ENCODE measurements at regions not wholly inside any gene's neighbourhood (a gene's known extent, or its start where the extent isn't known, plus 50 kb on each side); places are given as distances from the start of the nearest gene placed in this dataset.
"Not testable (repeated sequence)": the region's sequence is repeated elsewhere in the genome, so short reads cannot be mapped to it uniquely, and the experiment has no call there.

- WGBS (ENCODE audit: insufficient coverage), result no CpG with 5 or more reads among the region's 1 CpG
- Histone ChIP-seq H3K4me3 (replicated peaks in 1 of 3; ENCODE audit: low read depth in 2 of 3, low read length in 3 of 3) (no peak overlapping the region), H3K36me3 (replicated peaks in 1 of 2; ENCODE audit: control insufficient read depth in 1 of 2, insufficient read depth in 2 of 2, low read length in 2 of 2) (no peaks in the 10 kb centered on the region), H3K4me1 (ENCODE audit: control insufficient read depth in 1 of 2, insufficient read depth in 2 of 2, low read length in 2 of 2) (no peaks in the 10 kb centered on the region), H3K9me3 (replicated peaks in 1 of 2; ENCODE audit: control insufficient read depth in 1 of 2, insufficient read depth in 1 of 2, low read length in 2 of 2) (peaks cover 6 to 11% of the 10 kb centered on the region in 2 donors), H3K27me3 (ENCODE audit: control insufficient read depth in 2 of 2, insufficient read depth in 2 of 2, low read length in 2 of 2) (no peaks in the 10 kb centered on the region), H4K20me1 (ENCODE audit: insufficient read depth, low read length) (no peaks in the 10 kb centered on the region), H3K27ac (ENCODE audit: low read depth in 1 of 2, low read length in 2 of 2) (no peak overlapping the region), H2AFZ (ENCODE audit: insufficient read depth, low read depth, low read length, poor library complexity, severe bottlenecking) (no peak overlapping the region), H3K4me2 (replicated peaks; ENCODE audit: extremely low read depth, low read length, poor library complexity, severe bottlenecking) (no peak overlapping the region), H3K79me2 (ENCODE audit: insufficient read depth, low read length) (no peaks in the 10 kb centered on the region), H3K9ac (ENCODE audit: insufficient read depth, low read length, poor library complexity, severe bottlenecking) (no peak overlapping the region)
- Mint-ChIP-seq H3K27ac (no peak overlapping the region), H3K36me3 (no peaks in the 10 kb centered on the region), H3K4me3 (no peak overlapping the region), H3K27me3 (ENCODE audit: low read depth in 3 of 3) (peaks cover 0 to 5% (median 2%) of the 10 kb centered on the region in 3 donors), H3K4me1 (no peaks in the 10 kb centered on the region), H3K9me3 (peaks cover 6 to 31% (median 22%) of the 10 kb centered on the region in 7 donors)
- TF ChIP-seq CTCF (IDR thresholded peaks at IDR 0.05), result no peak
- no peak for DNase-seq
- intact Hi-C loops (cut with micrococcal nuclease), result no loop called here
Measured at GRCh38 chr7:17580856-17581255, 282.4 kb downstream of the AHR start.

- intact Hi-C loops (cut with micrococcal nuclease), result no loop called here
- no peak for DNase-seq
- Histone ChIP-seq H4K20me1 (ENCODE audit: insufficient read depth, low read length) (no peaks in the 10 kb centered on the region), H3K9me3 (replicated peaks in 1 of 2; ENCODE audit: control insufficient read depth in 1 of 2, insufficient read depth in 1 of 2, low read length in 2 of 2) (peaks cover 1 to 11% of the 10 kb centered on the region in 2 donors), H3K4me1 (ENCODE audit: control insufficient read depth in 1 of 2, insufficient read depth in 2 of 2, low read length in 2 of 2) (no peaks in the 10 kb centered on the region), H3K4me3 (replicated peaks in 1 of 3; ENCODE audit: low read depth in 2 of 3, low read length in 3 of 3) (no peak overlapping the region), H3K27me3 (ENCODE audit: control insufficient read depth in 2 of 2, insufficient read depth in 2 of 2, low read length in 2 of 2) (no peaks in the 10 kb centered on the region), H3K36me3 (replicated peaks in 1 of 2; ENCODE audit: control insufficient read depth in 1 of 2, insufficient read depth in 2 of 2, low read length in 2 of 2) (no peaks in the 10 kb centered on the region), H2AFZ (ENCODE audit: insufficient read depth, low read depth, low read length, poor library complexity, severe bottlenecking) (no peak overlapping the region), H3K27ac (ENCODE audit: low read depth in 1 of 2, low read length in 2 of 2) (no peak overlapping the region), H3K79me2 (ENCODE audit: insufficient read depth, low read length) (no peaks in the 10 kb centered on the region), H3K4me2 (replicated peaks; ENCODE audit: extremely low read depth, low read length, poor library complexity, severe bottlenecking) (no peak overlapping the region), H3K9ac (ENCODE audit: insufficient read depth, low read length, poor library complexity, severe bottlenecking) (no peak overlapping the region)
- Mint-ChIP-seq H3K27me3 (ENCODE audit: low read depth in 3 of 3) (peaks cover 0 to 5% (median 2%) of the 10 kb centered on the region in 3 donors), H3K4me1 (no peaks in the 10 kb centered on the region), H3K9me3 (peaks cover 4 to 27% (median 19%) of the 10 kb centered on the region in 7 donors), H3K36me3 (no peaks in the 10 kb centered on the region), H3K27ac (no peak overlapping the region), H3K4me3 (no peak overlapping the region)
- WGBS (ENCODE audit: insufficient coverage), result 100% methylated on average over 1 of the region's 1 CpG
- no peak for TF ChIP-seq CTCF (IDR thresholded peaks at IDR 0.05)
Measured at GRCh38 chr7:17581301-17581700, 282.8 kb downstream of the AHR start.

GRCh38 chr7:17582696-17583095, 284.2 kb downstream of the AHR start:
- H3K4me1 ChIP-seq (ENCODE audit: control insufficient read depth in 1 of 2, insufficient read depth in 2 of 2, low read length in 2 of 2); H3K27ac ChIP-seq (ENCODE audit: low read depth in 1 of 2, low read length in 2 of 2); H3K4me2 ChIP-seq (replicated peaks; ENCODE audit: extremely low read depth, low read length, poor library complexity, severe bottlenecking); H3K9me3 ChIP-seq (replicated peaks in 1 of 2; ENCODE audit: control insufficient read depth in 1 of 2, insufficient read depth in 1 of 2, low read length in 2 of 2); H3K4me3 ChIP-seq (replicated peaks in 1 of 3; ENCODE audit: low read depth in 2 of 3, low read length in 3 of 3); H3K27me3 ChIP-seq (ENCODE audit: control insufficient read depth in 2 of 2, insufficient read depth in 2 of 2, low read length in 2 of 2); H3K36me3 ChIP-seq (replicated peaks in 1 of 2; ENCODE audit: control insufficient read depth in 1 of 2, insufficient read depth in 2 of 2, low read length in 2 of 2); H4K20me1 ChIP-seq (ENCODE audit: insufficient read depth, low read length); H3K36me3 Mint-ChIP-seq; H3K4me3 Mint-ChIP-seq; H3K27ac Mint-ChIP-seq; DNase-seq; H3K9ac ChIP-seq (ENCODE audit: insufficient read depth, low read length, poor library complexity, severe bottlenecking); H3K79me2 ChIP-seq (ENCODE audit: insufficient read depth, low read length); intact Hi-C loops (cut with micrococcal nuclease); H3K27me3 Mint-ChIP-seq (ENCODE audit: low read depth in 3 of 3); H3K4me1 Mint-ChIP-seq; H2AFZ ChIP-seq (ENCODE audit: insufficient read depth, low read depth, low read length, poor library complexity, severe bottlenecking): not testable (repeated sequence)
- WGBS (ENCODE audit: insufficient coverage), result no CpG with 5 or more reads among the region's 2 CpGs
- peaks cover 0 to 13% (median 8%) of the 10 kb centered on the region in 7 donors for H3K9me3 Mint-ChIP-seq

Data from CD14-positive monocyte (primary cell).